K562 (cell line): ENCODE measurements at regions not wholly inside any gene's neighbourhood (a gene's known extent, or its start where the extent isn't known, plus 50 kb on each side); places are given as distances from the start of the nearest gene placed in this dataset.

ENCODE experiments used
- ATAC-seq: fragments of 200-7000 bp; cut with Tn5 transposase; 3 replicates; pipeline ENCODE4 v1.9.1; 2020; ENCODE audit warnings: moderate library complexity
- BruUV-seq: library from RNA; stranded (reverse); fragments of 400-500 nt; replicated peaks from 2 replicates; lab custom pipeline; 2021; lab: Mats Ljungman, UMichigan
- CTCF ChIA-PET: fragments of 300-600 bp; formaldehyde crosslinking; extraction: SDS; loops from one replicate; lab custom pipeline; 2021; ENCODE audit warnings: low intra/inter-chr PET ratio; lab: Yijun Ruan, JAX
- POLR2A ChIA-PET: fragments of 300-600, 350-650 bp; sonication (Branson Sonifier 250); formaldehyde crosslinking; extraction: SDS; loops from one replicate; lab custom pipeline; 2021; ENCODE audit warnings: antibody characterized with exemption, inconsistent platforms; lab: Yijun Ruan, JAX
- DNase-seq, 4 experiments: peaks; one replicate each; pipeline versions ENCODE4 v3.0.0 to v3.0.0-alpha.2; 2011 to 2018; ENCODE audit warnings: low spot score in 3 of 4, mixed read lengths in 3 of 4; ENCODE audit errors: extremely low read depth in 1 of 4
- FAIRE-seq: peaks from 2 replicates; lab custom pipeline; 2011; peaks lifted over from hg19 to GRCh38; lab: Jason Lieb, UNC
- H2AFZ ChIP-seq: 2 replicates; pipeline ENCODE4 v1.6.0; 2011; ENCODE audit warnings: low read depth, low read length, control low read depth, inconsistent platforms
- H3K27ac ChIP-seq: fragments of 200-600 bp; 3 replicates; pipeline ENCODE4 v1.8.0; 2011; ENCODE audit warnings: low read depth, mild to moderate bottlenecking, control low read depth, inconsistent platforms, low read length, moderate library complexity, mixed read lengths; ENCODE audit errors: extremely low read depth
- H3K27me3 ChIP-seq, 2 experiments: fragments of 300-600 bp in 1 of 2; 2 replicates in 1 of 2; 3 replicates in 1 of 2; pipeline versions ENCODE4 v1.6.0 to v1.8.0; 2011; ENCODE audit warnings: inconsistent platforms in 2 of 2, low read length in 2 of 2, mild to moderate bottlenecking in 1 of 2, mixed read lengths in 1 of 2, moderate library complexity in 1 of 2; ENCODE audit not compliant: control insufficient read depth in 2 of 2, insufficient read depth in 2 of 2
- H3K36me3 ChIP-seq: fragments of 300-600 bp; 3 replicates; pipeline ENCODE4 v1.8.0; 2011; ENCODE audit warnings: mild to moderate bottlenecking, low read length, inconsistent platforms; ENCODE audit not compliant: control insufficient read depth, insufficient read depth
- H3K4me1 ChIP-seq, 2 experiments: fragments of 200-600 bp in 1 of 2; replicated peaks in 1 of 2; 2 replicates in 1 of 2; 3 replicates in 1 of 2; pipeline versions ENCODE4 v1.5.1 to v1.8.0; 2011; ENCODE audit warnings: inconsistent platforms in 2 of 2, low read length in 2 of 2, mild to moderate bottlenecking in 1 of 2, mixed read lengths in 1 of 2, moderate library complexity in 1 of 2; ENCODE audit not compliant: control insufficient read depth in 2 of 2, insufficient read depth in 2 of 2
- H3K4me2 ChIP-seq: 2 replicates; pipeline ENCODE4 v1.6.1; 2011; ENCODE audit warnings: low read length, control low read depth, inconsistent platforms, mixed read lengths; ENCODE audit not compliant: insufficient read depth
- H3K4me3 ChIP-seq: fragments of 200-600 bp; sonication (generic), shearing (Covaris generic); 2 replicates; pipeline ENCODE4 v1.5.1; 2016; ENCODE audit warnings: control low read depth, inconsistent platforms
- H3K79me2 ChIP-seq: fragments of 200-600 bp; 3 replicates; pipeline ENCODE4 v1.8.0; 2011; ENCODE audit warnings: low read length, inconsistent platforms; ENCODE audit not compliant: control insufficient read depth, insufficient read depth
- H3K9ac ChIP-seq, 2 experiments: 2 replicates each; pipeline versions ENCODE4 v1.6.0 to v1.6.1; 2011; ENCODE audit warnings: low read depth in 2 of 2, low read length in 2 of 2, control low read depth in 1 of 2, inconsistent platforms in 1 of 2, mild to moderate bottlenecking in 1 of 2, mixed read lengths in 1 of 2; ENCODE audit not compliant: insufficient read depth in 1 of 2
- H3K9me1 ChIP-seq: one replicate; pipeline ENCODE4 v1.6.0; 2011; ENCODE audit warnings: inconsistent platforms, mild to moderate bottlenecking, low read length, moderate library complexity; ENCODE audit not compliant: control insufficient read depth, insufficient read depth
- H3K9me3 ChIP-seq: replicated peaks from 2 replicates; pipeline ENCODE4 v1.5.1; 2011; ENCODE audit warnings: low read depth, low read length, inconsistent platforms; ENCODE audit not compliant: control insufficient read depth, insufficient read depth
- H4K20me1 ChIP-seq: replicated peaks from 2 replicates; pipeline ENCODE4 v1.6.1; 2011; ENCODE audit warnings: low read length, inconsistent platforms, mixed read lengths; ENCODE audit not compliant: control insufficient read depth, insufficient read depth
- CBFA2T2 ChIP-seq: fragments of 450-650 bp; conservative IDR thresholded peaks from 2 replicates; pipeline ENCODE4 v1.6.1; 2017; ENCODE audit warnings: mild to moderate bottlenecking
- ETS2 ChIP-seq: IDR thresholded peaks from 2 replicates; pipeline ENCODE4 v1.6.1; 2016; ENCODE audit warnings: borderline replicate concordance, missing genetic modification characterization, mild to moderate bottlenecking, moderate library complexity, missing compliant biosample characterization; ENCODE audit not compliant: poor library complexity, severe bottlenecking
- HDGF ChIP-seq: fragments of 450-650 bp; IDR thresholded peaks from 2 replicates; pipeline ENCODE4 v1.6.1; 2016
- RAD51 ChIP-seq: fragments of 450-650 bp; IDR thresholded peaks from 2 replicates; pipeline ENCODE4 v1.7.1; 2016; ENCODE audit warnings: low read depth, mild to moderate bottlenecking, borderline replicate concordance
- SFPQ ChIP-seq: fragments of 200-400 bp; formaldehyde crosslinking; IDR thresholded peaks from 2 replicates; pipeline ENCODE4 v1.6.1; 2017; ENCODE audit warnings: mild to moderate bottlenecking, low read depth, low read length, moderate library complexity
- ZNF197 ChIP-seq: fragments of 200-800 bp; sonication (Bioruptor generic); IDR thresholded peaks from 2 replicates; pipeline ENCODE4 v1.6.1; 2016; ENCODE audit warnings: low read depth, missing genetic modification characterization, missing compliant biosample characterization
- ZNF384 ChIP-seq: IDR thresholded peaks from 2 replicates; pipeline ENCODE4 v1.6.1; 2012; ENCODE audit warnings: low read depth, low read length, improper control_type of control experiment
- ZNF561 ChIP-seq: fragments of 450-650 bp; formaldehyde crosslinking; conservative IDR thresholded peaks from 2 replicates; pipeline ENCODE4 v1.4.0; 2020; ENCODE audit warnings: mild to moderate bottlenecking, moderate library complexity
- WGBS: fragments of 100-300 bp; shearing (Covaris generic); methylation state at CpG from one replicate; pipeline ENCODE4 v1.1.6; 2016; ENCODE audit warnings: low coverage, mixed read lengths; ENCODE audit not compliant: insufficient coverage; ENCODE audit errors: missing lambda C conversion rate; 5-methylcytosine and 5-hydroxymethylcytosine counted together
- in situ Hi-C: fragments of 300-500 bp; cut with MboI; formaldehyde crosslinking; loops from 4 replicates; pipeline ENCODE4 v1.15.0; 2018; ENCODE audit warnings: inconsistent platforms, mixed read lengths
- intact Hi-C: fragments of 100-400 bp; cut with micrococcal nuclease; formaldehyde crosslinking; loops from 2 replicates; pipeline ENCODE4 v1.14.2; 2022

DNA sequence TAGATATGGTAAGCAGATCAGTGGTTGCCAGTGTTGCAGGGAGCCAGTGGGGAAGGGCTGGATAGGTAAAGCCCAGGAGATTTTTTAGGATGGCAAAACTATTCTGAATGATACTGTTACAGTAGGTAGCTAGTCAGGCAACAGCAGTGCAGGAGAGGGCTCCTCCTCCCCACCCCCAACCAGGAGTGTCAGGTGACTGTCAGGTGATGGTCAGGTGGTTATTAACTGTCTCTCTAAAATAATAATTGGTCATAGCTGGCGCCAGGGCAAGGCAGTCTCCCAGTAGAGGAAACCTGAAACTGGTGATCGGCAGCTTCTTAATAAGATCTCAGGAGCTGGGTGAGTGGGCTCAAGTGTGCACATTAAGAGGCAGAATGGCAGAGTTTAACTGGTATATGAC, 201.6 kb upstream of the PARD3B start:
- Histone ChIP-seq H3K27ac (no peak overlapping the region), H3K4me2 (no peak overlapping the region), H3K36me3 (no peaks in the 10 kb centered on the region), H3K4me3 (no peak overlapping the region), H4K20me1 (no peaks in the 10 kb centered on the region), H3K4me1 (no peaks in the 10 kb centered on the region; a peak in 3 of 5 replicates), H2AFZ (0 out of 2 replicates have a peak overlapping the region, but pooled peaks have one; percentile 59)
- intact Hi-C loops = no loop called here
- FAIRE-seq (no peak), ATAC-seq (no peak)
- WGBS = 44% methylated on average over 2 of the region's 2 CpGs
- no TSS peak for BruUV-seq
- POLR2A ChIA-PET = interaction anchor here (0.5 kb wide), 1 partner anchor 40 kb away, joined by 3 read pairs; no protein-coding TSS in a partner anchor
- TF ChIP-seq CBFA2T2 (peak; percentile 31; the same call in 1 of the 2 replicates), ZNF561 (CRISPR knock-in tag) (no peak), ZNF384 (no peak), ETS2 (tag) (no peak), HDGF (no peak), ZNF197 (CRISPR knock-in tag) (no peak), RAD51 (peak; percentile 73; the same call in 1 of the 2 replicates), SFPQ (no peak)
- TF ChIP-seq, all 486 proteins: peak for 2
- in situ Hi-C loops = no loop called here
- CTCF ChIA-PET = no interaction called here
- no peaks in the 10 kb centered on the region for H3K9me3 ChIP-seq
- no peak for DNase-seq
- H3K9me1 ChIP-seq = no peaks in the 10 kb centered on the region
- no peaks in the 10 kb centered on the region for H3K27me3 ChIP-seq
- no peaks in the 10 kb centered on the region for H3K79me2 ChIP-seq
- no peak overlapping the region for H3K9ac ChIP-seq
